Heart left ventricle (tissue), 16 donors: ENCODE measurements at regions not wholly inside any gene's neighbourhood (a gene's known extent, or its start where the extent isn't known, plus 50 kb on each side); places are given as distances from the start of the nearest gene placed in this dataset.

Experiments used
- ATAC-seq, 4 donors: fragments of 200-7000 bp; cut with Tn5 transposase; one replicate each; pipeline ENCODE4 v1.9.1; 2020 to 2022; ENCODE audit warnings: moderate library complexity in 4 of 4, mild to moderate bottlenecking in 3 of 4, moderate number of reproducible peaks in 1 of 4
- DNase-seq, 5 donors: peaks; one replicate each; pipeline ENCODE4 v3.0.0-alpha.2; 2020
- H3K27ac ChIP-seq, 12 donors: fragments of 200-600 bp; sonication (generic) in 4 of 12; one replicate each; pipeline versions ENCODE4 v1.5.0 to v1.8.0; 2016 to 2022; ENCODE audit warnings: mild to moderate bottlenecking in 2 of 12
- H3K27me3 ChIP-seq, 9 donors: fragments of 200-600 bp; sonication (generic) in 2 of 9; one replicate each; pipeline versions ENCODE4 v1.5.1 to v1.8.0; 2016 to 2022; ENCODE audit warnings: mild to moderate bottlenecking in 3 of 9
- H3K36me3 ChIP-seq, 9 donors: fragments of 200-600 bp; sonication (generic) in 2 of 9; one replicate each; pipeline versions ENCODE4 v1.5.0 to v1.8.0; 2018 to 2022; ENCODE audit warnings: mild to moderate bottlenecking in 2 of 9
- H3K4me1 ChIP-seq, 12 donors: fragments of 200-600 bp; sonication (generic) in 4 of 12; one replicate each; pipeline versions ENCODE4 v1.5.0 to v1.8.0; 2016 to 2022; ENCODE audit warnings: mild to moderate bottlenecking in 3 of 12
- H3K4me3 ChIP-seq, 12 donors: fragments of 200-600 bp; sonication (generic) in 4 of 12; one replicate each; pipeline versions ENCODE4 v1.5.0 to v1.8.0; 2017 to 2022; ENCODE audit warnings: mild to moderate bottlenecking in 9 of 12, moderate library complexity in 4 of 12
- H3K9me3 ChIP-seq, 12 donors: fragments of 200-600 bp; sonication (generic) in 4 of 12; one replicate each; pipeline versions ENCODE4 v1.5.0 to v1.8.0; 2016 to 2022; ENCODE audit warnings: mild to moderate bottlenecking in 1 of 12
- POLR2A ChIP-seq, 2 donors: fragments of 450-650 bp; IDR thresholded peaks; one replicate each; pipeline ENCODE4 v1.6.1; 2017; ENCODE audit warnings: antibody characterized with exemption in 2 of 2, mild to moderate bottlenecking in 2 of 2, moderate library complexity in 2 of 2
- WGBS, 4 donors: extraction: QIAGEN DNeasy Blood & Tissue Kit in 2 of 4; methylation state at CpG; one replicate each; pipeline versions ENCODE4 v1.1.5 to v1.1.7; 2013 to 2018; 5-methylcytosine and 5-hydroxymethylcytosine counted together
- intact Hi-C, 10 donors: fragments of 100-400 bp; cut with DNase I; formaldehyde crosslinking; loops; one replicate each; pipeline versions ENCODE4 v1.11.1 to v1.14.2; 2022
- TF ChIP-seq, protein P1 (sequence below), 12 donors: fragments of 200-600 bp; sonication (generic) in 4 of 12; IDR thresholded peaks; one replicate each; pipeline versions ENCODE4 v1.5.0 to v1.8.0; 2018 to 2022; ENCODE audit warnings: antibody characterized with exemption in 12 of 12, mild to moderate bottlenecking in 5 of 12
- donor health status: ischemic (EF 13 %, LVEDD 7.1; RV severe dilation, severe dysfunction).
- donor health status: healthy with polysubstance abuse.
- donor health status: DM: no; HTN: yes; CAD: no.
- donor health status: DM: no; HTN: no; CAD: no.
- donor health status: ischemic (EF 25% LVEDD 6.9; RV normal size, moderate dysfunction).
- donor health status: ischemic (EF 25% LVEDD 5.7; RV mildly dilated, moderate dysfunction).
- donor health status: healthy.
- donor health status: DM: yes; HTN: yes; CAD: no.
- donor health status: ischemic (EF 35%, LVEDD 5.7; RV mildly dilated, moderate dysfunction).
- donor health status: nonischemic (EF 11% LVEDD 7.7; RV severe dilation, severe dysfunction).
- donor health status: DM: yes; HTN: yes; CAD: no.
- donor health status: PGD.
- donor health status: ischemic (EF 29% LVEDD 5.4; RV normal size, mild dysfunction).
- donor health status: nonischemic (EF 23%, LVEDD 6.1; RV moderate dilation, normal function).

DNA sequence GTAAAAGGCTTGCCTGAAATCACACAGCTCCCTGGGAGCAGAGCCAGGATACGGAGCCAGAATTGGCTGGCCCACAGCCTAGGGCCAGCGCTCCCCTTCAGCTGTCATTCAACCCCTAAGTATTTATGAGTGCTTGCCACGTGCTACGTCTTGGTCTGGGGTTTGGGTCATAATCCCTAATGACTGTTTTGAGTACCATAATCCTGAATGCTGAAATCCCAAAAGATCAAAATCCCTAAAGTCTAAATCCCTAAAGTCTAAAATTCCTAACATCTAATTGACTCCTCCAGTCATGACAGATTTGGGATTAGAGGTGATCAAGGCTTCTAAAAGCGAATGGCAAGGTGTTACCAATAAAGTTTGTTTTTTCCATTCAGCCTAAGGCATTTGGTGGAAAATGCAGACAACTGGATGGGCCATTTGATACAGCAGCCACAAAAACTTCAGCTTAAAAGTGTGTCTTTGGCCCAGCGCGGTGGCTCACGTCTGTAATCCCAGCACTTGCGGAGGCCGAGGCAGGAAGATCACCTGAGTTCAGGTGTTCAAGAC lies 59.8 kb upstream of the PRR5 start:
- H3K4me1 ChIP-seq, result peaks cover 0 to 17% (median 2%) of the 10 kb centered on the region in 12 donors
- ATAC-seq (no peak), DNase-seq (no peak)
- TF ChIP-seq POLR2A (IDR thresholded peaks at IDR 0.05), result no peak
- TF ChIP-seq, protein P1, sequence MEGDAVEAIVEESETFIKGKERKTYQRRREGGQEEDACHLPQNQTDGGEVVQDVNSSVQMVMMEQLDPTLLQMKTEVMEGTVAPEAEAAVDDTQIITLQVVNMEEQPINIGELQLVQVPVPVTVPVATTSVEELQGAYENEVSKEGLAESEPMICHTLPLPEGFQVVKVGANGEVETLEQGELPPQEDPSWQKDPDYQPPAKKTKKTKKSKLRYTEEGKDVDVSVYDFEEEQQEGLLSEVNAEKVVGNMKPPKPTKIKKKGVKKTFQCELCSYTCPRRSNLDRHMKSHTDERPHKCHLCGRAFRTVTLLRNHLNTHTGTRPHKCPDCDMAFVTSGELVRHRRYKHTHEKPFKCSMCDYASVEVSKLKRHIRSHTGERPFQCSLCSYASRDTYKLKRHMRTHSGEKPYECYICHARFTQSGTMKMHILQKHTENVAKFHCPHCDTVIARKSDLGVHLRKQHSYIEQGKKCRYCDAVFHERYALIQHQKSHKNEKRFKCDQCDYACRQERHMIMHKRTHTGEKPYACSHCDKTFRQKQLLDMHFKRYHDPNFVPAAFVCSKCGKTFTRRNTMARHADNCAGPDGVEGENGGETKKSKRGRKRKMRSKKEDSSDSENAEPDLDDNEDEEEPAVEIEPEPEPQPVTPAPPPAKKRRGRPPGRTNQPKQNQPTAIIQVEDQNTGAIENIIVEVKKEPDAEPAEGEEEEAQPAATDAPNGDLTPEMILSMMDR (IDR thresholded peaks at IDR 0.05), result no peak
- WGBS, 4 donors, result 67 to 71% (median 70%) methylated on average over 9 to 10 of the region's 10 CpGs
- no peak overlapping the region for H3K4me3 ChIP-seq
- H3K36me3 ChIP-seq, result no peaks in the 10 kb centered on the region
- no peaks in the 10 kb centered on the region for H3K9me3 ChIP-seq
- H3K27me3 ChIP-seq, result peaks cover 0 to 4% (median 0%) of the 10 kb centered on the region in 9 donors
- H3K27ac ChIP-seq, result no peak overlapping the region
- intact Hi-C loops, result no loop called here

DNA sequence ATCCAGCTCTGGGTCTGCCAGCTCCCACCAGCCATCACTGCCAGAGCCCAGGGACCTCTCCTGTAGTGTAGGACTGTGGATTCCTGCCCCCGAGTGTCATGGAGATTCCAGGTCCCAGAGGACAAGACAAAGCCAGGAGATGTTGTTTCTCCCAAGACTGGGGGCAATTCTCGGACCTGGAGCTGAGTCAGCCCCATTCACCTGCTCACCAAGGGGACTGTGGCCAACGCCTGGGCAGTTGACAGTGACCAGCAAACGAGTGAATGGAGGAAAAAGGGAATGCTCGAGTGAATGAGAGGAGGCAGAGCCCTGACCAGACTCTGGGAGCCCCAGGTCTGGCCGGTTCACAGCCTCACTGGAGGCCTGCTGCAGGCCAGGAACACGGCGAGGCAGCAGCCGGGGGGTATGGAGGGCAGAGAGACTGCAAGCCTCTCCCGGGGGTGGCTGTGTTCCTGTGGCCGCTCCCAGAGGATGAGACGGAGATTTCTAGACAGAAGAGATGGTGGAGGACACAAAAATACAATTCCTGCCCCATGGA lies 61.3 kb upstream of the PRR5 start:
- no peak for TF ChIP-seq POLR2A (IDR thresholded peaks at IDR 0.05)
- TF ChIP-seq, protein P1 (IDR thresholded peaks at IDR 0.05), result no peak
- peak in 1 of 4 donors; percentile 7 for ATAC-seq
- WGBS, 4 donors, result 64 to 77% (median 68%) methylated on average over 12 of the region's 12 CpGs

DNA sequence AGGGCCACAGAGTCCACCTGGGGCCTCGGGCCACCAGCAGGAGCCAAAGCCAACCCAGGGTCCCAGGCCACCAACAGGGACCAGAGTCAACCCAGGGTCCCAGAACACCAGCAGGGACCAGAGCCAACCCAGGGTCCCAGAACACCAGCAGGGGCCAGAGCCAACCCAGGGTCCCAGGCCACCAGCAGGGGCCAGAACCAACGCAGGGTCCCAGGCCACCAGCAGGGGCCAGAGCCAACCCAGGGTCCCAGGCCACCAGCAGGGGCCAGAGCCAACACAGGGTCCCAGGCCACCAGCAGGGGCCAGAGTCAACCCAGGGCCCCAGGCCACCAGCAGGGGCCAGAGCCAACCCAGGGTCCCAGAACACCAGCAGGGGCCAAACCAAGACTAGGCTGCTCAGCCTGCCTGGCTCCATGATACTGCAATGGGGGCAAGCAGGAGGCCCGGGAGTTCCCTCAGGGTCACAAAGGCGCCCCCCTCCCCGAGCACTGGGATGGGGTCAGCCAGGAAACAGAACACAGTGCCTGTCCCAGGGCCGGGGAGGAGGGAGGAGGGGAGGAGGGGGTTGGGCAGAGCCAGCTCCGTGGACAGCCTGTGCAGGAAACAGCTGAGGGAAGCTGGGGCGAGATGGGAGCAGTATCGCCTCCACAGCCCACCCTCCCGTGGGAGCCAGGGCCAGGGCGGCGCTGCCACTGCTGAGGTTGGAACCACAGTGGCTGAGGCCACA lies 62.0 kb upstream of the PRR5 start:
- H3K9me3 ChIP-seq, result no peaks in the 10 kb centered on the region
- peaks cover 0 to 4% (median 0%) of the 10 kb centered on the region in 9 donors for H3K27me3 ChIP-seq
- DNase-seq, result peak in 1 of 5 donors; percentile 43
- TF ChIP-seq POLR2A (IDR thresholded peaks at IDR 0.05), result no peak
- TF ChIP-seq, protein P1 (IDR thresholded peaks at IDR 0.05), result no peak
- ATAC-seq, result peak; percentile 26 to 57 (median 34)
- H3K27ac ChIP-seq, result no peak overlapping the region
- H3K36me3 ChIP-seq, result no peaks in the 10 kb centered on the region
- intact Hi-C loops, result no loop called here
- WGBS, 4 donors, result 40 to 52% (median 41%) methylated on average over 11 to 12 of the region's 12 CpGs
- peaks cover 0 to 17% (median 2%) of the 10 kb centered on the region in 12 donors for H3K4me1 ChIP-seq
- no peak overlapping the region for H3K4me3 ChIP-seq

More for the DNA sequence above, 61.3 kb upstream of the PRR5 start:
- no peak for DNase-seq
- Histone ChIP-seq H3K36me3 (no peaks in the 10 kb centered on the region), H3K4me1 (peaks cover 0 to 17% (median 2%) of the 10 kb centered on the region in 12 donors), H3K27me3 (peaks cover 0 to 4% (median 0%) of the 10 kb centered on the region in 9 donors), H3K9me3 (no peaks in the 10 kb centered on the region), H3K4me3 (no peak overlapping the region), H3K27ac (no peak overlapping the region)
- intact Hi-C loops, result no loop called here
